HG03175 (cell line): ENCODE measurements at regions not wholly inside any gene's neighbourhood (a gene's known extent, or its start where the extent isn't known, plus 50 kb on each side); places are given as distances from the start of the nearest gene placed in this dataset.

ENCODE experiments used
- ATAC-seq: cut with Tn5 transposase; IDR thresholded peaks from one replicate; pipeline ENCODE4 v1.9.1; 2021; ENCODE audit warnings: mild to moderate bottlenecking, moderate library complexity; ENCODE audit not compliant: unreplicated experiment

DNA sequence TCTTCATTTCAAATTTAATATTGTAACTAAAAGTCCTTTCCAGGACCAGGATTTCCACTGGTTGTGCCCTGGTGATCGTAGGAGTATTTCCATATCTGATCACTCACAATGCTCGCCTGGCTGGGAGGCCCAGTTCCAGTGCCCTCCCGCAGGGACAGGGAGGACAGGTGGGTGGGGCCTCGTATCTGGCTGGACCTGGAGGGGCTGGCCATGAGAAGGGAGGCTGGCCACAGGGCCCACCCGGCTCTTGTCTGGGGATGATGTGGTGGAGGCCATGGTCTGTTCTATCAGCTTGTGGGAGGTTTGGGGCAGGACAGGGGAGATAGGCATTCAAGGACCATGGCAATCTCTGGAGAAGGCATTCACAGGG, 286.4 kb downstream of the GADD45G start:
- no peak for ATAC-seq

GRCh38 chr9:89891591-89892304, 286.9 kb downstream of the GADD45G start:
- ATAC-seq = no peak

GRCh38 chr9:89892920-89893319, 288.1 kb downstream of the GADD45G start:
- ATAC-seq = no peak

GRCh38 chr9:89893886-89894285, 289.1 kb downstream of the GADD45G start:
- ATAC-seq = no peak

DNA sequence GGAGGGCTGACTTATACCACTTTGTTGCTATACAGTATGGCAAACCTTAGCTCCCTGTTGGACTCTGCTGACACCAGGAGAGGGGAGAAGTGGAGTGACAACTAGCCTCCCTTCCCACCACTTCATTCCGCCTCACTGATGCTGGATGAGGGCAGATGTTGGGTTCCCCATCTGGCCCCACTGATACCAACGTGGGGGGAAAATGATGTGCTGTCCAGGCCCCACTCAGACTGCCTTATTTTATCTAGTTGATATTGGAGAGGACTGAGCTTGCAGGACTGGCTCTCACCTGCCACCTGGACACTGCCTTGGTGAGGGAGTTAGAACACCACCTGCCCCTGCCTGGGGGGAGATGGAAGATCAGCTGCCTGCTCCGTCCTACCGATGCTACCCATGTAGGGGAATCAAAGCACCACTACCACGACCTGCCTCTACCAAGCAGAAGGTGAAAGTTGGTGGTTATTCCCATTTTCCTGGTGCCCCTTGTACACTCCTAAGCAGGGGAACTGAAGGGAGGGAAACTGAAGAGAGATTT, 292.1 kb downstream of the GADD45G start:
- no peak for ATAC-seq

GRCh38 chr9:89899573-89899972, 294.8 kb downstream of the GADD45G start:
- ATAC-seq = no peak

DNA sequence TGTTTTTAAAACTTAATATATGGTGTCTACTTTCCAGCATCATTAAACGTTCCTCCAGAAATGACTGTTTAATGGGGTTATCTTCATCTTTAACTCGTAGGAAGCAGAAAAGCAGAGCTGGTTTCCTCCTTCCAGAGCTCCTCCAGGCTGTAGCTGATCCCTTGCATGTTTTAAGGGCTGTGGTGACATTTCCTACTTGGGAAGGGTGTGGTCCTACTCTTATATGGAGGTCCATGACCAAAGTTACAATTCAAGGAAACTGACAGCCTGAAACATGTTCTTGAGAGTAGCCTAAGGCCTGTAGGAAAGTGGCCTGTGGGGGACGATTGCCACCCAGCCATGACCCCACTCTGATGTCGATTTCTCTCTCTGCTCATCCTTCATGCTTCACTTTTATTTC, 297.1 kb downstream of the GADD45G start:
- ATAC-seq = no peak

GRCh38 chr9:89902450-89903140, 297.8 kb downstream of the GADD45G start:
- no peak for ATAC-seq

DNA sequence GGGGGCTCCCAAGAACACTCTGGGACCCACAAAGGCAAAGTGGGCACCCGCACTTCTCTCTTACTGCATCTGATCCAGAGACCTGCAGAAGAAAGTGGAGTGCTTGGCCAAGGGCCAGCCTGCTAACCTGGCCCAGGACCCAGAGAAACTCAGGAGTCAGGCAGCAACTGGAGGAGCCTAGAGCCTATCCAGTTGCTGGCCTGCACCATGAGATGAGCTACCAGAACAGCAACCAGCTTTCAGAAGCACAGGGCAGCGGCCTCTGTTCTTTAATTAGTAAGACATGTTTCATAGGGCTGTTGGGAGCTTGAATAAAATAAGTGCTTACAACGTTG, 298.3 kb downstream of the GADD45G start:
- ATAC-seq = no peak

DNA sequence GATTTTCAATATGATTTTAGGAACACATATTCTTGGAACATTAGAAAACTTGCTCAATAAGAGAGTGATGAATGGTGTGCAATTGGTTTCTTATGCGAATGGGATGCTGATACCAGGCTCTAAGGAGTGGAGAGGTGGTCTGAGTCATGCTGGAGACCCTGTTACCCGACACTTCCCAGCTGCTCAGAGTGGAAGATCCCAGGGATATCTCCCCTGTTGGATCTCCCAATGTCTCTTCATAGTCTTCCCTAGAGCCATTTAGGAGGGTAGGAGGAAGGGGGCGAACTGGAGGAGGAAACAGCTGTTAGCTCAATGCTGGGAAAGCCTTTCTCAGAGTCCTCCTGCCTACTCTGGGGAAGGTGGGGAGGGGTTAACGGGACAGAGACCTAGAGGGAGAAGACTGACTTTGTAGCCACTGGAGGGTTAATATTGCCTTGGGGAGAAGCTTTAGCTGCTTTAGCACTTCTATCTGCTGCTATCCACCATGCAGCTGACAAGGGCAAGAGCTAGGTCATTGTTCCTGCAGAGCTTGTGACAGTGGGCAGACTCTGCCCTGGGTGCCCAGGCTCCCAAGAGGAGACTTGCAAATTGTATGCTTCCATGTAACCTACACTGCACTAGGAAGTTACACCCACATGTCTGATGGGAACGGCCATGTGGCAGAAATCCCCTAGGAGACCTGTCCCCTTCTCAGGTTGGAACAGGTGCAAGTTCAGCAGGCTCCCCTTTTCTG, 301.0 kb downstream of the GADD45G start:
- no peak for ATAC-seq

DNA sequence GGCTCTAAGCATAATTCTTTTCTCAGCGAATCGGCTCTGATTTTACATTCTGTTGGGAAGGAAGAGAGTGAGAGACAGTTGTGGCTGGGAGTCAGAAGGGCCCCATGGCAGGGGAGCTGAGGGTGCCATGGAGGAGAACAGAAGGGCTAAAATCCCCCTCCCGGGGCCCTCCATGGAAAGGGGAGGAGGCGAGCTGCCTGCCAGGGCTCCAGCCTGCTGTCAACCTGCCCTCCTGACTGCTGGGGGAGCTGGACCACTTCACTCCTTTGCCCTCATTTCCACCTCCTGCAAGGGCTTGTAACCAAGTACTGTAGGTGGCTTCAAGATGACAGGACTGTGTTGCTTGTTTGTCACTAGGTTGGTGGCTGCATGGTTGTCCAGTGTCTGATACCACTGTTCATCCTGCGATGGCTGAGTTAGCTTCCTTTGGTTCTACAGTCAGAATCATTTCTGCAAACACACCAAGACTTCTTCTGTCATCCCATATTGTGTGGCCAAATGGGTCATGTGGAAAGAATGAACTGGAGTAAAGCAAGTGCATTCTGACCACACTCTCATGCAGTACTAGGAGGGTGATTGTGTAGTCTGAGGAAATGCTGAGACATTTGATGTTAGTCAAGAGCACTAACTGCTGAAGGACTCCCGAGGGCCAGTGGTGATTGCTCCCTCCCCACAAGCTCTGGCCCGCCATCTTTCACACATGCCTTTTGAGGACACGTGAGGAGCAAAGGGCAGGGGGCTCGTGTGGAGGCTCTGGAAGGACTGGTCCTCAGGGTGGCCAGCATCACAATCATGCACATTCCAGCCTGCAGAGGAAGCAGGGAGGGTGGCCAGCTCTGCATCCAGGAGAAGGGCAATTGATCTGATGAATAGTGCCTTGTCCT, 307.2 kb downstream of the GADD45G start:
- ATAC-seq = no peak

- ATAC-seq = no peak
Measured at GRCh38 chr9:89912605-89912953, 307.8 kb downstream of the GADD45G start.

GRCh38 chr9:89915187-89915586, 310.4 kb downstream of the GADD45G start:
- no peak for ATAC-seq

DNA sequence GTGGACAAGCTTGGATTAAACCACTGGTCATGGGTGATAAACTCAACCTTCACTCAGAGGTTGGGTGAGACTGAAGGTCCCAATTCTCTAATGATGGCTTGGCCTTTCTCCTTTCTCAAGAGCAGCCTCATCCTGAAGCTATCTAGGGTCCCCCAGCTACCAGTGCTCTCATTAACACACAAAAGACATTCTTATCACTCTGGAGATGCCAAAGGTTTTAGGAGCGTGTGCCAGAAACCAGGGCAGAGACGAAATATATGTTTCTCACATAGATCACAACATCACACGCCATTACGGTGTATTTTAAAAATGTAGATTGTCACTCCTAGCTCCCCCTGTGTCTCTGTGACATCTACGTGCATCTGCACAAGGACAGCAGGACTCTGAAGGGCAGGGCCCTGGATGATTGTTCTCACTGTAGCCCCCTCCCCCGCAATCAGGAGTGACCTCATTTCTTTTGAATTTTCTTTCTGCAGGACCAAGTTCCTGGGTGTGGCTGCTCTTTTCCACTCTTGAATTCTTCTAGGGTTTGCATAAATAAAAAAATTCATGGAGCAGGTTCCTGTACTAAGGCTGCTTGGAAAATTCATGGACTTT, 311.3 kb downstream of the GADD45G start:
- no peak for ATAC-seq

GRCh38 chr9:89917861-89918260, 313.0 kb downstream of the GADD45G start:
- no peak for ATAC-seq

DNA sequence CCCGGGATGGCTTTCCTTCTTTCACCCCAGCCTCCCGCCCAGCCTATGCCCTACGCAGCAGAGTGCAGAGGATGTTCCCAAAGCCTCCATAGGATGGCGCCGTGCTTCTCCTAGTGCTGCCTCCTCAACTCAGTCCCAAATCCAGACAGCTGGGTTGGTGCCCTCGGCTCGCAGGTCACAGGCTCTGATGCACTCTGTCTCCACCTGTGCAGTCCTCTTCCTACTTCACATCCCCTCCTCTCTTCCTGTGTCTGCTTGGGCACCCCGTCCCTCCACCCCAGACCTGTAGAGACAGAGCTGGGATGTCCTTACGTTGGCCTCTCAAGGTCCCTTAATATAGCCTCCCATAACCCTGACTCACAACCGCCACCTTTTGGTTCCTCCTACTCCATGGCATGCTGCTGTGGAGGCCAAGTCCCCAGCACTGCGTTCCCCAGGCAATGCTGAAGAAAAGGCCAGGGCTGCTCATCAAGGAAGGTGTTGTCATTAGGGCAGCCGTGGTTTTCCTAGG, 314.4 kb downstream of the GADD45G start:
- ATAC-seq = no peak

DNA sequence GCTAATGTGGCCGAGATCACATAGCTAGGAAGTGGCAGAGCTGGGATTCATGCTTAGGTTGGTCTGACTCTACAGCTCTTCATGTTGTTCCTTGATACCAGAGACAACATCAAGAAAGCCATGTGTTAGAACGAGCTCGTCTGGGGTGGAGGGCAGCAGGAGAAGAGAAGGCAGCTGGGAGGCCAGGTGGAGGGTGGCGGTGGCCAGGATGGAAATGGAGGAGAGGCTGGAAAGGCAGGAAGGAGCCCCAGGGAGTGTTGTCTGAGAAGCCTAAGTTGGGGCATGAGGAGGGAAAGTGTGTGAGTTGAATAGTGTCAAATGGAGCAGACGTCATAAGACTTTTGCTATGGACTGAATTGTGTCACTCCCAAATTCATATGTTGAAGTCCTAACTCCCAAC, 315.3 kb downstream of the GADD45G start:
- no peak for ATAC-seq

GRCh38 chr9:89920951-89921350, 316.1 kb downstream of the GADD45G start:
- no peak for ATAC-seq

- ATAC-seq = no peak
Measured at GRCh38 chr9:89922099-89922498, 317.3 kb downstream of the GADD45G start.

DNA sequence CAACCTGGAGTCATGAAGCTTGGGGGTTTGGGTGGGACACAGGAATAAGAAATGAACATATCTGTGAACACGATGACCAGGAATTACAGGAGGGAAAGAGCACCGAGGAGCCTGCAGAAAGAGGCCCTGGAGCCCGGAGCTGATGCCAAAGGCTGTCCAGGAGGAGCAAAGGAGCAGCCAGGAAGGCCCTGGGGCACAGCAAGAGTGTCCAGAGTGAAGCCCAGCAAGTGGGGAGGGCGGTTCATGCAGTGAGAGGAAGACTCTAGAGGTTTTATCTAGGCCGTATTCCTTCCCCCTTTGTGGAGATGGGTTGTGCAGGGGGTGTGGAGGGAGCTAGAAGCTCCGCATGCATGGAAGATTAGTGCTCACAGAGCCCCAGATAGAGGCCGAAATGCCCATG, 318.4 kb downstream of the GADD45G start:
- ATAC-seq = no peak
